Stimulated activated naive CD8-positive, alpha-beta T cell treated with anti-CD3 and anti-CD28 coated beads, Interleukin-15, Interleukin-2, amounts not matched to agents 100 ng/mL and 50 ng/mL, for 24 hours (primary cell): ENCODE measurements at regions not wholly inside any gene's neighbourhood (a gene's known extent, or its start where the extent isn't known, plus 50 kb on each side); places are given as distances from the start of the nearest gene placed in this dataset.
A peak's percentile ranks its signal among the peaks of the same experiment; 100 is the strongest.
"Not testable (repeated sequence)": the region's sequence is repeated elsewhere in the genome, so short reads cannot be mapped to it uniquely, and the experiment has no call there.

Experiments
- H3K27ac Mint-ChIP-seq: one replicate; pipeline ENCODE4 v1.8.0; 2021; ENCODE audit warnings: mild to moderate bottlenecking, mixed read lengths
- H3K27me3 Mint-ChIP-seq: one replicate; pipeline ENCODE4 v1.8.0; 2021; ENCODE audit warnings: mixed read lengths
- H3K36me3 Mint-ChIP-seq: one replicate; pipeline ENCODE4 v1.8.0; 2021; ENCODE audit warnings: low read depth, mixed read lengths
- H3K4me1 Mint-ChIP-seq: one replicate; pipeline ENCODE4 v1.8.0; 2021; ENCODE audit warnings: low read depth, mixed read lengths
- H3K4me3 Mint-ChIP-seq: one replicate; pipeline ENCODE4 v1.8.0; 2021; ENCODE audit warnings: mild to moderate bottlenecking, mixed read lengths
- H3K9me3 Mint-ChIP-seq: one replicate; pipeline ENCODE4 v1.8.0; 2021; ENCODE audit warnings: mixed read lengths

- H3K36me3 Mint-ChIP-seq, H3K4me3 Mint-ChIP-seq, H3K27me3 Mint-ChIP-seq, H3K27ac Mint-ChIP-seq, H3K9me3 Mint-ChIP-seq: not testable (repeated sequence)
- H3K4me1 Mint-ChIP-seq = peaks cover 32% of the 10 kb centered on the region
Measured at GRCh38 chr14:105691321-105692109, 165.1 kb downstream of the TMEM121 start.

- not testable (repeated sequence) for H3K4me3 Mint-ChIP-seq, H3K9me3 Mint-ChIP-seq, H3K27me3 Mint-ChIP-seq, H3K36me3 Mint-ChIP-seq, H3K27ac Mint-ChIP-seq
- H3K4me1 Mint-ChIP-seq = peaks cover 28% of the 10 kb centered on the region
Measured at GRCh38 chr14:105692110-105692685, 165.8 kb downstream of the TMEM121 start.

GRCh38 chr14:105694961-105695360 lies 168.6 kb downstream of the TMEM121 start:
- peak overlapping the region; percentile 85 for H3K27ac Mint-ChIP-seq
- no peak overlapping the region for H3K4me3 Mint-ChIP-seq
- peaks cover 22% of the 10 kb centered on the region for H3K4me1 Mint-ChIP-seq
- peaks cover 8% of the 10 kb centered on the region for H3K27me3 Mint-ChIP-seq
- peaks cover 8% of the 10 kb centered on the region for H3K9me3 Mint-ChIP-seq
- no peaks in the 10 kb centered on the region for H3K36me3 Mint-ChIP-seq

- not testable (repeated sequence) for H3K27ac Mint-ChIP-seq, H3K9me3 Mint-ChIP-seq, H3K27me3 Mint-ChIP-seq, H3K4me3 Mint-ChIP-seq, H3K36me3 Mint-ChIP-seq
- peaks cover 34% of the 10 kb centered on the region for H3K4me1 Mint-ChIP-seq
Measured at GRCh38 chr14:105696388-105696787, 170.0 kb downstream of the TMEM121 start.

- peaks cover 41% of the 10 kb centered on the region for H3K4me1 Mint-ChIP-seq
- H3K36me3 Mint-ChIP-seq, H3K4me3 Mint-ChIP-seq, H3K9me3 Mint-ChIP-seq, H3K27ac Mint-ChIP-seq, H3K27me3 Mint-ChIP-seq: not testable (repeated sequence)
Measured at GRCh38 chr14:105697414-105697813, 171.0 kb downstream of the TMEM121 start.

DNA sequence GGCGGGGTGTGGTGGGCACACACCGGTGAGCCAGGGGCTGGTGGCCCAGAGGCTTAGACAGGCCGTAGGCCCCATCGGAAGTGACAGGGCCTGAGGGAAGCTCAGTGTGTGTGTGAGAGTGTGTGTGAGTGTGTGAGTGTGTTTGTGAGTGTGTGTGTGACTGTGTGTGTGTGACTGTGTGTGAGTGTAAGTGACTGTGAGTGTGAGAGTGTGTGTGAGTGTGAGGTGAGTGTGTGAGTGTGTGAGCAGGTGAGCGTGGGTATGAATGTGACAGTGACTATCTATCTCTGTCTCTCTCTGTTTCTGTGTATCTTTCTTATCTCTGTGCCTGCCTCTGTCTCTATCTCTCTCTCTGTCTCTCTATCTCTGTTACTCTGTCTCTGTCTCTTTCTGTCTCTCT lies 171.6 kb downstream of the TMEM121 start:
- not testable (repeated sequence) for H3K36me3 Mint-ChIP-seq, H3K4me3 Mint-ChIP-seq, H3K9me3 Mint-ChIP-seq, H3K27me3 Mint-ChIP-seq
- peaks cover 41% of the 10 kb centered on the region for H3K4me1 Mint-ChIP-seq
- peak overlapping the region; percentile 57 for H3K27ac Mint-ChIP-seq

DNA sequence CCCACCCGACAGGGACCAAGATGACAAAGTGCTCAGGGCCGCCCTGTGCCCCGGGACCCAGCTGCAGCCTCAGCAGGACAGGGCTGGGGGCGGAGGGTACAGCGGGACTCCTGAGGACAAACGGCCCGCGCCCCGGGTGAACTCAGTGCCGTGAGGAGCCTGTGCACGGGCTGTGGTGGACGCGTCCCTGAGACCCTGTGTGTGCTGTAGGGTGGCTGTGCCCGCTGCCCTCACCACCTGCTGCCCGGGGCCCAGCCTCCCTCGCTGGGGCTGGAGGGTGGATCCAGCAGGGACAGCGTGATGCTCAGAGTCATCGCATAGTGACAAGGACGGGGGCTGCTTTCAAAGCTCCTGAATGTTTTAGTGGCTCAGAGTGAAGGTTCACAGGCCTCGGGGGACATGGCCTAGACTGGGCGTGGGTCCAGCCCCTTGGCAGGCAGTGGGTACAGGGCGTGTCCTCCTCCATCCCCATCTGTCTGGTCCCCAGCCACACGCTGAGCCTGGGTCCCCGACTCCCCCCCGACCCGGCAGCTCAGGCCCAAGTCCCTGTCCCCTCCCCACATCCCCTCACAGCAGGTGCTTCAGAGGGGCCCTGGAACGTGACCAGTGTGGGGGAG lies 172.7 kb downstream of the TMEM121 start:
- H3K4me3 Mint-ChIP-seq, H3K9me3 Mint-ChIP-seq: not testable (repeated sequence)
- peaks cover 37% of the 10 kb centered on the region for H3K4me1 Mint-ChIP-seq

DNA sequence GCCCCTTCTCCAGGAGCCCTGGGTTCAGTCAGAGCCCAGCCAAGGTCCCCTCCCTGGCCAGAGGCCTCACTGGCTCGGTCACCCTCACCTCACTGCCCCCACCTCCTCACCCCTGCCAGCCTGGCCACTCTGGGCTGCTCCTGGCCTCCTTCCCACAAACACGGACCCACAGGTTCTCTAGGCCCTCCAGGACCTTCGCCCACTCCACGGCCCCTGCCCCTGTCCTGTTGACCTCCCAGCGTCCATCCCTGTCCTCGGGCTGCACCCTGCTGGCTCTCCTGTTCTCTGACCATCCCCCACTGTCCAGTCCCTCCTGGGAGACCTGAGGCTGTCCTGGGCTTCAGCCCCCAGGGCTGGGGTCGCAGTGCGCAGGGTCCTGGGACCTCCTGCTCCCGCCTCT lies 173.3 kb downstream of the TMEM121 start:
- not testable (repeated sequence) for H3K9me3 Mint-ChIP-seq, H3K27ac Mint-ChIP-seq

More for the DNA sequence above, 172.7 kb downstream of the TMEM121 start:
- H3K36me3 Mint-ChIP-seq, H3K27me3 Mint-ChIP-seq, H3K27ac Mint-ChIP-seq: not testable (repeated sequence)

DNA sequence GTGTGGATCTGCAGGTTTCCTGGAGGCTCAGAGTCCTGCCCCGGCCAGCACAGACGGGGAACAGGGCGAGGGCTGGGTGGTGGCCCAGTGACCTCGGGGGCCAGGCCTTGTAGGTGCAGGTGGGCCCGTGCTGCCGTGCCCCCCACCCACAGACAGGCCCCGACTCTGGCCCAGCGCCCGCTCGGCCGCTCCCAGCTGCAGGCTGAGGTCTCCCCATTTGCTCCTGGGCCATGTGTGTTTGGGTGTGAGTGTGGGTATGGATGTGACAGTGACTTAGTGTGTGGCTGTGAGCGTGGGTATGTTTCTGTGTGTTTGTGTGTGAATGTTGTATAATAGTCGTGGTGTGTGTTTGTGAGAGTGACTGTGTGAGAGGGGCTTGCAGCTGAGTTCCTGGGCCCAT lies 173.8 kb downstream of the TMEM121 start:
- H3K4me1 Mint-ChIP-seq = peaks cover 28% of the 10 kb centered on the region
- H3K27ac Mint-ChIP-seq = peak overlapping the region; percentile 84
- not testable (repeated sequence) for H3K27me3 Mint-ChIP-seq, H3K9me3 Mint-ChIP-seq, H3K36me3 Mint-ChIP-seq
- H3K4me3 Mint-ChIP-seq = peak overlapping the region; percentile 31

More for the DNA sequence above, 173.3 kb downstream of the TMEM121 start:
- not testable (repeated sequence) for H3K27me3 Mint-ChIP-seq, H3K4me3 Mint-ChIP-seq, H3K36me3 Mint-ChIP-seq
- peaks cover 30% of the 10 kb centered on the region for H3K4me1 Mint-ChIP-seq

GRCh38 chr14:105700622-105701288 lies 174.4 kb downstream of the TMEM121 start:
- no peaks in the 10 kb centered on the region for H3K36me3 Mint-ChIP-seq
- peak overlapping the region; percentile 84 for H3K27ac Mint-ChIP-seq
- H3K4me3 Mint-ChIP-seq = peak overlapping the region; percentile 31
- H3K9me3 Mint-ChIP-seq = no peaks in the 10 kb centered on the region
- H3K27me3 Mint-ChIP-seq = no peaks in the 10 kb centered on the region
- H3K4me1 Mint-ChIP-seq = peaks cover 30% of the 10 kb centered on the region

GRCh38 chr14:105701456-105702274 lies 175.3 kb downstream of the TMEM121 start:
- Mint-ChIP-seq H3K4me1 (peaks cover 30% of the 10 kb centered on the region), H3K4me3 (no peak overlapping the region), H3K27ac (peak overlapping the region; percentile 84), H3K9me3 (no peaks in the 10 kb centered on the region), H3K27me3 (no peaks in the 10 kb centered on the region), H3K36me3 (no peaks in the 10 kb centered on the region)

DNA sequence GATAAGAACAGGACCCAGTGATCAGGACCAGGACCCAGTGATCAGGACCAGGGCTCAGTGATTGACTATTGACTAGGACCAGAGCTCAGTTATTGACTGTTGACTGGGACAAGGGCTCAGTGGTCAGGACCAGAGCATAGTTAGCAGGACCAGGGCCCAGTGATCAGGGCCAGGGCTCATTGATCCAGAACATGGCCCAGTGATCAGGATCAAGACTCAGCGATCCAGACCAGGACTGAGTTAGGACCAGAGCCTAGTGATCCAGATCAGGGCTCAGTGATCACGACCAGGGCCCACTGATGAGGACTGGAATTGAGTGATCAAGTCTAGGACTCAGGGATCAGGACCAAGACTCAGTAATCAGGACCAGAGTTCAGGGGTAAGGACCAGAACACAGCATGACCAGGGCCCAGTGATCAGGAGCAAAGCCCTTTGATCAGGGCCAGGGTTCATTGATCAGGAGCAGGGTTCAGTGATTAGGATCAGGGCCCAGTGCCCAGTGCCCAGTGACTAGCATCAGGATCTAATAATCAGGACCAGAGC lies 176.0 kb downstream of the TMEM121 start:
- Mint-ChIP-seq H3K36me3 (no peaks in the 10 kb centered on the region), H3K27ac (no peak overlapping the region), H3K4me3 (no peak overlapping the region), H3K27me3 (no peaks in the 10 kb centered on the region), H3K4me1 (peaks cover 30% of the 10 kb centered on the region), H3K9me3 (no peaks in the 10 kb centered on the region)

DNA sequence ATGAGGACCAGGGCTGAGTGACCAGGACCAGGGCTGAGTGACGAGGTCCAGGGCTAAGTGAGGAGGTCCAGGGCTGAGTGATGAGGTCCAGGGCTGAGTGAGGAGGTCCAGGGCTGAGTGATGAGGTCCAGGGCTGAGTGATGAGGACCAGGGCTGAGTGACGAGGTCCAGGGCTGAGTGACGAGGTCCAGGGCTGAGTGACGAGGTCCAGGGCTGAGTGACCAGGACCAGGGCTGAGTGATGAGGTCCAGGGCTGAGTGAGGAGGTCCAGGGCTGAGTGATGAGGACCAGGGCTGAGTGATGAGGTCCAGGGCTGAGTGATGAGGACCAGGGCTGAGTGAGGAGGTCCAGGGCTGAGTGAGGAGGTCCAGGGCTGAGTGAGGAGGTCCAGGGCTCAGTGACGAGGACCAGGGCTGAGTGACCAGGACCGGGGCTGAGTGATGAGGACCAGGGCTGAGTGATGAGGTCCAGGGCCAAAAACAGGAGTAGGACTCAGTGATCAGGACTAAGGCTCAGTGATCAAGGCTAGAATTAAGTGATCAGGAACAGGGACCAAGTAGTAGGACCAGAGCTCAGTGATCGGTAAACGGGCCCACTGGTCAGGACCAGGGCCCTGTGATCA lies 176.8 kb downstream of the TMEM121 start:
- not testable (repeated sequence) for H3K27ac Mint-ChIP-seq, H3K27me3 Mint-ChIP-seq, H3K4me3 Mint-ChIP-seq, H3K9me3 Mint-ChIP-seq, H3K36me3 Mint-ChIP-seq
- H3K4me1 Mint-ChIP-seq = peaks cover 29% of the 10 kb centered on the region

DNA sequence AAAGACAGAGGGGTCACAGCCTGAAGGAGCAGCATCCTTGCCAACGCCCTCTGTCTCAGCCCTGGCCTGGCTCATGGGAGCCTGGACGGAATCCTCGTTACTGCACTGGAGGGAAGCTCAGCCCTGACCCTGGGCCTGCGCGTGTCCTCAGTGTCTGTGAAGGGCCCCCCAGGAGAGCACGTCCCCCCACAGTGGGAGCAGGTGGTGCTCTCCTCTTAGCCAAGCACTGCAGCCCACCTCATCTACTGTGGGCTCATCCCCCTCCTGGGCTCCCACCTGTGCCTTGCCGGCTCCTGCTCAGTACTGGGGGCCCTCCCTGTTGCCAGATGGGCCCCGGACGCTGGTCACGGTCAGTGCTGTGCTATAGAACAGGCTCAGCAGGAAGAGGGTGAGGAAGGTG lies 177.7 kb downstream of the TMEM121 start:
- not testable (repeated sequence) for H3K36me3 Mint-ChIP-seq, H3K9me3 Mint-ChIP-seq, H3K27ac Mint-ChIP-seq, H3K27me3 Mint-ChIP-seq, H3K4me3 Mint-ChIP-seq
- peaks cover 26% of the 10 kb centered on the region for H3K4me1 Mint-ChIP-seq
